AG08395 (cell line): ENCODE measurements at regions not wholly inside any gene's neighbourhood (a gene's known extent, or its start where the extent isn't known, plus 50 kb on each side); places are given as distances from the start of the nearest gene placed in this dataset.

Source experiments
- DNase-seq: peaks from one replicate; pipeline ENCODE4 v3.0.0; 2012; ENCODE audit warnings: mixed read lengths, low spot score

DNA sequence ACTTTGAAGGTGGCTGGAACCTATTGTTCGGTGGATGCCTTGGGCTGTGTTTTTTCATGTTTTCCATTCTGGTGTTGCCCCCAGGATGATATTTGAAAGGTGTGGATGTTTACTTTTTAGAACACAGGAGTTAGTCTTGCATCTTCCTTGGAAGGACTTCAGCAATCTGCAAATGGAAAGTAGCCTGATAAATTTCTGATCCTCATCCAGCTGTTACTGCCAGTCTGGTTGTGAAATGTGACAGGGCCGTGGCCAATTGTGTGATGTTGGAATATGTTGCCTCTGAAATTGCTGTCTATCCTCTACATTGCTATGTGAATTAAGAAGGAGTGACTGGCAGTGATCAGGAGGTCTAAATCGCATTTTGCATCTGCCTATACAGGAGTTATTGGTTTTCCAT, 382.5 kb upstream of the C2CD4B start:
- no peak for DNase-seq

DNA sequence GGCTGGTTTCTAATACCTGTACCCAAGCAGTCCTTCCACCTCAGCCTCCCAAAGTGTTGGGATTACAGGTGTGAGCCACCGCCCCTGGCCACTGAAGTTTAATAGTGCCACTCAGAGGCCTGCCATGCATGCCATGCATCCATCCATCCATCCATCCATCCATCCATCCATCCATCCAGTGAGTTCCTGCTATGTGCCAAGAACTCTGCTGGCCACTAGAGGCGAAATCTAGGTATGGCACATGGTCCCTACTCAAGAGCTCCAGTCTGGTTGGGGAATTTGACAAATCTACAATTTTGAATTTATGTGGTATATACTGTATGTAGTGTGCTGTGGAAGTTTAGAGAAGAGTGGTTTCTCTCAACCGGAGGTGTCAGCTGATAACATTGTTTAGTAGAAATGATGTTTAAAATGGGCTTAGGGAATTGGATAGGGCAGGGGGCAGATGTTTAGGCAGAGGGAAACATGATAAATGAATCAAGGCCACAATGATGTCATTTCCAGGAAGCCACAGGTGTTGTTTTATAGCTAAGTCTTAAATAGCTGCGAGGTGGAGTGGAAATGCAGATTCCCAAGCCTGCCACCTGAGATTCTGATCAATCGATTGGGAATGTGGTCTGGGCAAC, 384.4 kb upstream of the C2CD4B start:
- no peak for DNase-seq

DNA sequence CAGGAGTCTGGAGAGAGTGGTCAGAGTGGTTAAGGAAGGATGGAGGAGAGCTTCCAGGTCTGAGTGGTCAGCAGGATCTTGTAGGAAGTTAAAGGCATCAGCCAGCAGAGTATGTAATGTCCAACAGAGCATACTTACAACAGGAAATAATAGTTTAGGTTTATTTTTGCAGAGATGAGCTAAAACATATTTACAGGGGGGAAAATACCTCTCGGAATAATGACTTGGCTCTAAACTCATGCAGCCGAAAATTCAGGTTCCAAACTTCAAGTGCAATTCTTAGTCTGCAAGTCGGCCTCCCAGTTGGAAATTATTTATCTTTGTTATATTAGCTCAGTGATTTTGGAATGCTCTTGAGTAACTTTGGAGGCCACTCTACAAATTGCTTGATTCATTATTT, 385.0 kb upstream of the C2CD4B start:
- DNase-seq, result no peak

DNA sequence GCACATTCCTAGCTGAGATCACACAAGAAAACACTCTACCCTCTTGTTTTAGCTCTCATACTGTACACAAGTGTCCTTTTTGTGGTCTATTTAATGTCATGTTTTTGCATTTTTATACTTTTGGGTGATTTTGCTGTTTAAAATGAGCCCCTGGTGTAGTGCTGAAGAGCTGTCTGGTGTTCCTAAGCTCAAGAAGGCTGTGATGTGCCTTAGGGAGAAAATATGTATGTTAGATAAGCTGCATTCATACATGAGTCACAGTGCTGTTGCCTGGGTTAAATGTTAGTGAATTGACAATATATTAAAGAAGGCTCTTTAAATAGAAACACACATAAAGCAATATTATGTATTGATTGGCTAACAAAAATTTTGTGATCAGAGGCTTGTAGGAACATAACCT, 387.4 kb upstream of the C2CD4B start:
- DNase-seq, result no peak

DNA sequence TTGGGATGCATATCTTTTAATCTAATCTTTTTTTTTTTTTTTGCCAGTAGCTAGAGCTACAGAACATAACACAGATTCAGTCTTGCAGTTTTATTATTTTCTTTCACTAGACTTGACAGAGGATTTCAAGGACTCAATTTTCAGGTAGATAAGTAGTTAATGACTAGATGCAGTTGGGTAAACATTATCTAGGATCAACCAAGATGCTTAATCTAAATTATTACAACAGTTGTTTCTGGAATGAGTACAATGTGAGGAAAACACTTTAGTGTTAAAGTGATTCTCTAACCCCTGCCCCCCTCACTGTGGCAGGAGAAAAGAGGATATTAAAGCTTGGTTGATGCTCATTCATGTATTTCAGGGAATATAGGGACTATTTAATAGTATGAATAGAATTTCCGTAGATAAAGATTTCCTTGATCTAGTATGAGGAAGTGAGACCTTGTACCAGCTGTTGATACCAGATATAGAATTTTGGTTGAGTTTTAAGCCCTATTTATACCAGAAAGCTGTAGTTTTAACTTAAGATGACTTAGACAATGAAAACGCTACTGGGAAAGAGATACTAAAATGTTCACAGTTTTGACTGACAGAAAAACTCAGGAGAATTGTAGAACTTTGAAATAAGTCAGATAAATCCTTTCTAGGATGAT, 389.0 kb upstream of the C2CD4B start:
- no peak for DNase-seq

DNA sequence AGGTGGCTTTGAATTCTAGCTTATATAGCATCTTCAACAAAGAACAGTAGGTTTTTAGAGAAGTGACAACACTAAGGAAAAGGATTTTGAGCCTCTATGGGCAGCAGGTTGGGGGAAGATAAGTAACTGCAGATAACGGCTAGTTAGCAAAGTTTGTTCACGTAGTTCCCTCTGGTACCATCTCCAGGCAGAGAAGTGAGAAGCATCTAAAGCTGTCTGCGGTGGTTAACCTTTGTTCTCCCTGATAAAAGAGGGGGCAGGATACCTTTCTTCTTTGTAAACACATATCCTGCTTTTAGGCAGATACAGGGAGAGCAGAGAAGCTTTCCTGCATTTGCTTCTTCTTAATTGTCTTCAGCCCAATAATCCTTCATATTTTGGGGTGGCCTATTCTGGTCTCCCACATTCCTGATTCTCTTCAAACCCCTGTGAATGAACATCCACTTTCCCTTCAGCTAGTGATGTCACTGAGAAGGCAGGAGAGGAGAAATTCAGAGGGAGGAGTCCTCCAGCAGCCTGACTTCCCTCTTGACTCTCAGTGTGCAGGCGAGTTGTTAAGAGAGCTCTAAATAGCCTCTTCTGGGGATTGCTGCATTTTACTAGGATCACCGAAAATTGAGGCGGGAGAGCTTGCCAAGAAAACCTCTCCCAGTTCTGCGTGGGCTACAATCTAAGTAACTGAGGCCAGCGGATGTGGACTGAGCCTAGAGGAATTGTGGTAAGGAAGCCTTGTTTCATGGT, 393.7 kb upstream of the C2CD4B start:
- peak; percentile 44 for DNase-seq

DNA sequence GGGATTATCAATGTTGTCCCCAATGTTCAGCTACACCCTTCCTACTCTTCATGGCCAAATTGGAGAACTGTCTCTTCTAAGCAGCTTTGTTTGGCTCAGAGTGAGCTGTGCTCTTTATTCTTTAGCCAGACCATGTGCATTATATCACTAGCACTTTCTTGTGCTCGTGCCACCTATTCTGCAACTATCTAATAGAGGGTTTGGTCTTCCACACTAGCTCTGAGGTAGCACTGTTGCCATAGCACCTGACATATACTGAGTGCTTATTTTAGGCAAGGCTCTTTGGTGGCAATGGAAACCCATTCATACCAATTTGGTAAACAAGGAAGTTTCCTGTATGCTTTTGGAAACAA, 394.3 kb upstream of the C2CD4B start:
- DNase-seq, result no peak

DNA sequence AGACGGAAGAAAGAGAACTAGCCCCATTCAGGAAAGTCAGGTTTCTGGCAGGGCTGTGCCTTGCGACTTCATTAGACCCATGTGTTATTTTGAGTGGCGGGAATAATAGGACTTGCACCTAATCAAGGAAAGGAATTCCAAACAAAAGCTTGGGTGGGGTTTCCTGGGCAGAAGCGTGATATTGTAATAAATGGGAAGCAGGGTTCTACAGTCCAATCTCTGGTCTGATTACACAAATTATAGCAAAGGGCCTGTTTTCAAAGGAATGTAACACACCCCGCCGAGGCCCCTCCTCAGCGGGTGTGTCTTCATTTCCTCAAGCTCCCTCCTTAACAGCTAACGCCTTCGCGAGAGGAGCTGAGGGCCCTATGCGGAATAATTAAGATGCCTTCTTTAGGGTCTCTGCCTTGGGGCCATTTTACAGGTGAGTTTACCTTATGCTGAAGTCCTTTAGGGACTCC, 396.0 kb upstream of the C2CD4B start:
- DNase-seq, result no peak

DNA sequence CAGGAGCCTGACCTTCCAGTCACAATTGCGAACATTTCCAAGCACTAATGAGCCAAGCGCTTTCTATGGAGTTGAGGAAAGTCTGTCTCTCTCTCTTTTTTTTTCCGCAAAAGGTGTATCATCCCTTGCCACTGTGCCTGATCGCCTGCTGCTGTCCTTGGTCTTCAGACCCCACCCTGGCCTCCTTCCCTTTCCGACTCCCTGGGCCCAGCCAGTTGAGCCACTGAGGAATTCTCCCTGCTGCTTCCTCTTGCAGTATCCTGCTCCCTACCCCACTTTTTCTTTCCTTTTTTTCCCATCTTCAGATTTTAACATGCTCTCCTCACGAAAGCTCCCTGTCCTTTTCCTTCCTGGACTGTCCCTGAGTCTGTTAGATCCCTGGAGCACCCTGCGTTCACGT, 396.5 kb upstream of the C2CD4B start:
- no peak for DNase-seq

DNA sequence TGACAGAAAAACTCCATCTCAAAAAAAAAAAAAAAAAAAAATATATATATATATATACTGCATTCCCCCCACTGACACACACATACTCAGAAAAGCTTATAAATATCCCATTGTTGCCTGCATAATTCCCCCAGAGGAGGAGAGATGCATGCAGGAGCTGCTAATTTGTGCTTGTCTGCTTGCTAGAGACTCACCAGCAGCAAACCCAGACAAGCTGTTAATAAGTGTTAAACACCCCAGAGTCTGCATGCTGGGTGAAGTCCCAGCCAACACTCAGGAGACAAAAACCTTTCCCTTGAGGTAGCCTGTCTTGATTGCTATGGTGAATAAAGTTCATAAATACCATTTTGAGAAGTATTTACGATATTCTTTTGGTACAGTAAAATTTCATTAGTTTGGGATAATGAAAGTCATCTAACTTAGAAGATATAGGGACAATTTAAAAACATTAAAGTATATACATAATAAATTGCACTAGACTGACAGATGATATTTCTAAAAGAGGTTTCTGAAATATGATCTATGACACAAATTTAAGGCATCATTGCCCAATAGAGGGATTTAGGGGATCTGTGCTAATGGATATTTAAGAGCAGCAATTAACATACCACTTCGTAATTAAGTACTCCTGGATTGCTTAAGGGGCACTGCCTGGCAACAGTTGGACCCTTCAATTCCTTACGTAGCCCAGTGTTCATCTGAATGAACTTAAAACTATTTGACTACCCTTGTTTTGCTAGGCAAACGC, 400.0 kb upstream of the C2CD4B start:
- DNase-seq, result no peak

DNA sequence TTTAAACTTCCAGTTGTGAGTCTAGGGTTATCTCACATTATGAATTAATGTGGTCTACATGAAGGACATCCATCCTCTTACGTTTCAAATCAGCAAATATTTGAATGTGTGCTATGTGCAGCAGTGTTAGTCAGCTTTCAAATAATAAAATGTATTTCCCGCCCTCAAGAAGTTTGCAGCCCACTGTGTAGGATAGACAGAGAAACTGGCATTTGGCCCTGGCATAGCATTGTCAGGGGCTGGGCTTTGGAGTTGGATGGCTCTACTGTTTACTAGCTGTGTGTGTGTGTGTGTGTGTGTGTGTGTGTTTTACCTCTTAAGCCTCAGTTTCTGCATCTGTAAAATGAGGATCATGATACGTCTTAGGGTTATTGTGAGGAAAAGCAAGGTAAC, 400.5 kb upstream of the C2CD4B start:
- DNase-seq, result no peak

DNA sequence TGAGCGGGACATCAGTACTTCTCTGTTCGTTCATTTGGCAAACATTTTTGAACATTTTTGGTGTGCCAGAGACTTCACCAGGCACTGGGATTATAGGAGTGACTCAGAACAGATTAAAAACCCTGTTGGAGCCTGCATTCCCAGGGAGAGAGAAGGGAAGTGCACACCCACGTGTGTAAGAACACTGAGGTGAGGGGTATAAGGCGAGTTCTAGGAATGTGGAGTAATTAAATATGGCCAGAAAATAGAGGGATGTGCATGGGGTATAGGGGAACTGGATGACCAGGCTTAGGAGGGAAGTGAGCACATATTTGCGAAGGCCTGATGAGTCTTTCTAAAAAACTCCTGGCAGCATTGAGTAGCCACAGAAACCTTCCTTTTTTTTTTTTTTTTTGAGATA, 401.2 kb upstream of the C2CD4B start:
- DNase-seq, result peak; percentile 21

DNA sequence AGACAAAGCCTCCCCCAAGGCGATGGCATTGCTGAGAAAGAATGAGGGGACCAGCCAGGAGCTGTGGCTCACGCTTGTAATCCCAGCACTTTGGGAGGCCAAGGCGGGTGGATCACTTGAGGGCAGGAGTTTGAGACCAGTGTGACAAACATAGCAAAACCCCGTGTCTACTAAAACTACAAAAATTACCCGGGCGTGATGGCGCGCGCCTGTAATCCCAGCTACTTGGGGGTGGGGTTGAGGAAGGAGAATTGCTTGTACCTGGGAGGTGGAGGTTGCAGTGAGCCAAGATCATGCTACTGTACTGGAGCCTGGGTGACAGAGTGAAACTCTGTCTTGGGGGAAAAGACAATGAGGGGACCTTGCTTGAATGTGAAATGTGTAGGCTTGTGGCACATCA, 402.4 kb upstream of the C2CD4B start:
- no peak for DNase-seq

DNA sequence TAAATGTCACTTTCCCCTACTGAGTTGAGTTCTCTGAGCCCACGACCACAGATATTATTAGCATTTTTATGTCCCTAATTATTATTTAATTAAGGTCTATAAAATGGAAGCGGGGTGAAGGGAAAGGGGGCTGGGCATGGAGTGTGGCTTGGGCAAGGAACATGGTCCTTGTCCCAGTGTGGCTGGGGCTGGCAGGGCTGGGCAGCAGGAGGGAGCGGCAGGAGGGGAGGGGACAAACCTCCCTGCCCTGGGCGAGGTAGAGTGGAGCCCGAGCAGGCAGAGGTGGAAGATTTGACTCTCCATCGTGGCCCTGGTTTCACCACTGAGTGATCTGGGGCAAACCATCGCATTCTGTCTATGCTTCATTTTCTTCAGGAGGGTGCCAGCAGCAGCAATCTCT, 402.9 kb upstream of the C2CD4B start:
- no peak for DNase-seq

DNA sequence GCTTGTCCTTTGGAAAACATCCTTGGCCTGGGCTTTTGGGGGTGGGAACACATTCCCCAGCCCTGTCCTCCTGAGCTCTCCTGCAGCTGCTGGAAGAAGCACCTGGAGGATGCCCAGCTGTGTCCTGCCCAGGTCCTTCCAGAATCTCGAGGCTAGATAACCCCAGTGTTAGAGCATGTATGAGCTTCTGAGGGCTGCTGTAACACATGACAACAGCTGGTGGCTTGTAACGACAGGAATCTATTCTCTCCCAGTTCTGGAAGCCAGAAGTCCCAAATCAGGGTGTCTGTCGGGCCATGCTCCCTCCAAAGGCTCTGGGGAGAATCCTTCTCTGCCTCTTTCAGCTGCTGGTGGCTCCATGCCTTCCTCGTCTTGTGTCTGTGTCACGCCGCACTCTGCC, 403.6 kb upstream of the C2CD4B start:
- DNase-seq, result no peak

DNA sequence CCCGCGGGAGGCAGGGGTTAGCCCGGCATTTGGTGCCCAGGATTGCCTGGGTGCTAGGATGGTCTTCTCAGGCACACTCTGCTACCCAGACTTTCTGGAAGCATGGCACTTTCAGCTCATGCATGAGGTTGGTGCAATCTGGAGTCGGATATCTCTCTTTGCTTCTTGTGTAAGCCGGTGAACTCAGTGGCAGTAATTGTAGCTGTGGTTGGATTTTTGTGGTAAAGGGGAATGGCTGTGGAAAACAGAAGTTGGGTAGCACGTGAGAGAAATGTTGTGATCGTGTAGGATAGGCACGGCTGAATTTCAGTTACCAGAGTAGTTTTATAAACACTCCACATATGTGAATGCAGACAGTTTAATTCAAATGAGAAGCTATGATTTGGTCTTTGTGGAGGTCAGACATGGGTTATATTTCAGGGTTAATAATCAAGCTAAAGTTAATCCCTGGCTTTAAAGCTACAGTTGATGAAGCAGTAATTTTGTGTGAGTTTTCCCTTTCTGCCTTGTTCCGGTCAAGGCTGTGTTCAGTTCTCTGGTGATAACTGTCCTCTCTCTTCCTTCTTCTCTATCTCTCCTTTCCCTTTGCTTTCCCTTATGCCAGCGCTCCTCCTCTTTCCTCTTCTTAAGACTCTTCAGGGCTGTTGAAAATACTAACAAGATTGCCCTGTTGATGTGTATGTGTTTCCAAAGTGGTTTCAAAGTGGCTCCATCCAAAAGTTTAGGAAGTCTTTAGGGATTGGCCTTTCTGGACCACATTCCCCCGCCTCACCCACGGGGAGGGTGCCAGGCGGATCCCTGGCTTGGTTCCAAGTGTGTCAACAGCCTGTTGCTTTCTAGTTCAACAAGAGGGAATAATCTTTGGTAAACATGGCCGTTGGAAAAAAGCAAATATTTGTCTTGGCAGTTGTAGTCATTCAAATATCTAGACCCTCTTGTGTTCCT, 404.6 kb upstream of the C2CD4B start:
- peak; percentile 86 for DNase-seq

DNA sequence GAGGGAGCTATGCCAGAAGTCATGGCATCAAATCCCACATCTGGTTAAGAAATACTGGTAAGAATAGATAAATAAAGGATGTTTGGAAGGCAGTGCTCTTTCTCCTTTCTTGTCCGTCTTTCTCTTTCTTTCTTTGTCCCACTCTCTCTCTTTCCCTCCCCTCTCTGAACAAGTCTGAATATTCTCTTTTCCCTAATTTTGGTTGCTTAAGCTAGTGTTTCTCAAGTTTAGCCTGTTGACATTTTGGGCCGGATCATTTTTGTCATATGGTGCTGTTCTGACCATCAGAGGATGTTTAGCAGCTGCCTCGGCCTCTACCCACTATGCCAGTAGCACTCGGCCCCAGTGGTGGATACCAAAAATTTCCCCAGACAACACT, 405.3 kb upstream of the C2CD4B start:
- DNase-seq, result no peak

DNA sequence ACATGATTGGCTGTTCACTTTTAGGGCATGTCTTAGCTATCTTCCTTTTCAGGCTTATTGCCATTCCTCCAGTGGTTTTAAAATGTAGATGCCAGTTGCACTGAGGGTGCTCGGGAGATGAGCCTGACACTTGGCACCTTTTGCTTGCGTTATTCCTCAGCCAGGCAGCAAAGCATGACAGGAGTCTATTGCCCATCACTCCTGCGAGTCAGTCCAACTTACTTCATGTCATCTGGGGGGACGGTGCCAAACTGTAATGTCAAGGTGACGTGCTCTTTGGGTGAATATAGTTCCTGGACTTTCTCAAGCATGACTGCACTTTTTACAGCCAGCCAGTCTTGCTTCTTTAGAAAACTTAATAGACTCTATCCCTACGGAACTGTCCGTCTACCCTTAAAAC, 406.0 kb upstream of the C2CD4B start:
- DNase-seq, result no peak

DNA sequence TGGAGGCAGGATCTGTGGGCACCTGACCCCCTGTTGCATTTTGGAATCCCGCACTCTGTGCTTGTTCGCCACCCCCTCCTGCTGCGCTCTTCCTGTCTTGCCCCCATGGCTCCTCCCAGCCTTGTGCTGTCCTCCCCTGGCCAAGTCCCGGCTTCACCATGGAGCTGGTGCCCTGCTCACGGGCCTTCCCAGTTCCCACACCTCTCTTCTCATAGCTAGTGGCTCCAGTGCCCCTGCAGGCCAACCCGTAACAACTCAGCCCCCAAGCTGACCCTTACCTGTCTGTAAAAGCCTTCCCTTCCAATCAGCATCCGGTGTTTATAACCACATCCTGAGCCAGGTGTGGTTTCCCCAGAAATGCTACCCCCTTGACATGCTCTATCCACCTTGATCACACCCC, 407.7 kb upstream of the C2CD4B start:
- no peak for DNase-seq

DNA sequence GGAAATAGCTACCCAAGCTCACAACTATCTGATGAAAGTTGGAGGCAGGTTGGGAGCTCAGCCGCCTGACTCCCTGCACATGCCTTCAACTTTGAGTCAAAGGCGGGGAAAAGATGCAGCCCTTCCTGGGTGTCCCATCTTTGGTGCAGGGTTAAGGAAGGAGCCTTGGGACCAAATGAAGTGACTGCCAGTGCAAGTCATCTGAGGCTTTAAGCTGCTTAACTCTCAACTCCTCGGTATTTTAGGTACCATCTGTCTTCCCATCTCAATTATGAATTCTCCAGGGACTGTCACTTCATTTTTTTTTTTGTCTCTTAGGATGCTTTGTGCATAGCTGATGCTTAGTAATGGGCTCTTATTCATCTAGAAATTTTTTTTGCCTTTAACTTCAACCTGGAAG, 408.8 kb upstream of the C2CD4B start:
- DNase-seq, result no peak

DNA sequence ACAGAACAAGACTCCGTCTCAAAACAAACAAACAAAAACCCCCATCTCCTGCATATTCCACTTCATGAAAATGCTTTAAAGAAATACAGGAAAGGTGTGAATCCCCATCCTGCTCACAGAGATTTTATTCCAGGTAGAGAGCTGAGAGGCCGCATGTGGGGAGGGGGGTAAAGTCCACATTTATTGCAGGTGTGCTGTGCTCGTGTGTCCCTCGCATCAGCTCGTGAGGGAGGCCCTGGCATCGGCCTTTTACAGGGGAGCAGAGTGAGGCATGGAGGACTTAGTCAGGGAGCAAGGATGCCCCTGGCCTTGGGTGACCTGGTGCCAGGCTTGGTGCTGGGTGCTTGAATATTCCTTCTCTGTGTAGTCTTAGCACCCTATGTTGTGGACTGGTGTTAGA, 413.5 kb upstream of the C2CD4B start:
- DNase-seq, result no peak

DNA sequence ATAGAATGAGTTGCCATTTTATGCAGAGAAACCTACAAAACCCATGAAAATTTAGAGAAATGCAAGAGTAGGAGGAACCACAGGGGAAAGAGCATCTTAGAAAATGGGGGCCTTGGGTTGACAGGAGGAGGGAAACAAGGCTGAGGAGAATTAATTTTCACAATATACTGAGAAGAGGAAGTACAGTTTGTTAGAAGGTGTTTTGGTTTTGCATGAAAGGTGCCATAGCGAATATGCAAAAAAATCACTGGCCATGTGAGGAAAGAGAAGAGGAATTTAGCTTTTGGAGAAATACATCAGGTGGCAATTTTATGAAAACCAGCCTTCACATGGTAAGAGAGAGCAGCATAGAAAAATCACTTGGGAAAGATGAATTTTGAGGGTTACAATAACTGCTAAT, 413.9 kb upstream of the C2CD4B start:
- DNase-seq, result no peak
